ENCODE measurements at regions not wholly inside any gene's neighbourhood (a gene's known extent, or its start where the extent isn't known, plus 50 kb on each side); places are given as distances from the start of the nearest gene placed in this dataset.
A peak's percentile ranks its signal among the peaks of the same experiment; 100 is the strongest.
"Not testable (repeated sequence)": the region's sequence is repeated elsewhere in the genome, so short reads cannot be mapped to it uniquely, and the experiment has no call there.

DNA sequence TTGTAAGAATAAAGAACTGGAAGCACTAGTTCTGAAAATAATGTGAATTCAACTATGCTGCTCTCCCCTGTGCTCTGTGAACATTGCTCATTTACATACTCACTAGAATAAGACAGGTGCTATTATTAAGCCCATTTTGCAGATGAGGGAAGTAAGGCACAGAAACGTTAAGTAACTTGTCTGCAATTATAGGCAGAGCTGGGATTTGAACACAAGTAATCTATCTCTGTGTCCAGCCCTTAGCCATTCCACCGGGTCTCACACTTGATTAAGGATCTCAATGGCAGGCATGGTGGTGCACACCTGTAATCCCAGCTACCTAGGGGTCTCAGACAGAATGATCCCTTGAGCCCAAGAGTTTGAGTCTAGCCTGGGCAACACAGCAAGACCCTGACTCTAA is 357.7 kb downstream of the CD83 start:
- H3K4me3 ChIP-seq (ENCODE audit: low read depth, low read length): no peak overlapping the region
- no peak for DNase-seq (ENCODE audit: extremely low spot score)
- no peak overlapping the region for H3K27ac ChIP-seq (ENCODE audit: low read depth)
- no peaks in the 10 kb centered on the region for H3K4me1 ChIP-seq (ENCODE audit: insufficient read depth)
- WGBS: 49% methylated on average over 2 of the region's 2 CpGs
- no peaks in the 10 kb centered on the region for H3K36me3 ChIP-seq (ENCODE audit: insufficient read depth)

DNA sequence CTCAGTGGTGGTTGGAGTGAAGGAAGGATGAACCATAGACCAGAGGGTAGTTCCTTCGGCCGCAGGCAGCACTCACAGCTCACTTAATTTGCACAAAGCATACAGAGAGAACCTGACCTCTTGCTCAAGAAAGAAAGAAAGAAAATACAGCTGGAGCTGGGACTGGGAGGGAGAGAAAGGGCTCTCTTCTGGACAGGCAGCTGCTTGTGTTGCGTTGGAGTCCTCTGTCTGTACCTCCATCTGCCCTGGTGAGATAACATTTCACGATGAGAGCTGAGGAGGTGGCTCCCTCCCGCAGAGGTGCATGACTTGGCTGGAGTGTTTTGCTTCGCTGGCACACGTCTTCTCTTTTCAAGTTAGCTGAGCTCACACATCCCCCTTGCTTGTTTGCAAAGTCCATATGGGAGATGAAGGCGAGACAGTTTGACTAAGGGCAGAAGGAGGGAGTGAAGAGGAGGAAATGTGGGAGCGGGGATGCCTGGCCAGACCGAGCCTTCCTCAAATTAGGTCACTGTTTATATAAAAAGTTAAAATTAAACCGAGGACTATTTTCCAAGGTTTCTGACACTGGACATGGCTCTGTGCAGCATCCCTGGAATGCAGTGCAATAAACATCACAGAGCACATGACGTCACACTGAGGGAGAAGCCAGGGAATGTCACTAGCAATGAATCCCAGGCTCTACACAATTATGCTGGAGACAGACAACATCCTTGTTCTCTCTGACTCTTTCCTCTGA is 359.4 kb downstream of the CD83 start:
- no peak overlapping the region for H3K4me3 ChIP-seq (ENCODE audit: low read depth, low read length)
- peak; percentile 84 for DNase-seq (ENCODE audit: extremely low spot score)
- no peaks in the 10 kb centered on the region for H3K36me3 ChIP-seq (ENCODE audit: insufficient read depth)
- H3K27ac ChIP-seq (ENCODE audit: low read depth): peak overlapping the region; percentile 68
- H3K4me1 ChIP-seq (ENCODE audit: insufficient read depth): no peaks in the 10 kb centered on the region
- 11% methylated on average over 12 of the region's 12 CpGs for WGBS

DNA sequence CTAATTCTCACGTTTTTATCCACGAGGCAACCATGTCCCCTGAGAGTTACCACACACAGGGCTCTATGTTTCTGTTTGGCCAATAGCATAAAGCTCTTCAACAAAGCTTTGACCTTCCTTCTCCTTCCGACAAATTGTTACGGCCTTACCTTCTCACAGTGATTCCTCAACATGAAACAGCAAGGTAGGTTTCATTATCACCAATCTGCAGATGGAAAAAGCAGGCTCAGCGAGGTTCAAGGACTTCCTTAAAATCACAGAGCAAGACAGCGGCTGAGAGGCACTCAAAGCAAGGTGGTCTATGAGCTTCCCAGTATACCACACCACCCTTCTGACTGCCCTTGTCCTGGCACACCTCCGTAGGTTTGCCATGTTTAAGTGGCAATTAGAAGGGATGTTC is 360.0 kb downstream of the CD83 start:
- no peak overlapping the region for H3K27ac ChIP-seq (ENCODE audit: low read depth)
- no peak overlapping the region for H3K4me3 ChIP-seq (ENCODE audit: low read depth, low read length)
- no peaks in the 10 kb centered on the region for H3K36me3 ChIP-seq (ENCODE audit: insufficient read depth)
- DNase-seq (ENCODE audit: extremely low spot score): no peak
- 59% methylated on average over 7 of the region's 7 CpGs for WGBS
- no peaks in the 10 kb centered on the region for H3K4me1 ChIP-seq (ENCODE audit: insufficient read depth)

DNA sequence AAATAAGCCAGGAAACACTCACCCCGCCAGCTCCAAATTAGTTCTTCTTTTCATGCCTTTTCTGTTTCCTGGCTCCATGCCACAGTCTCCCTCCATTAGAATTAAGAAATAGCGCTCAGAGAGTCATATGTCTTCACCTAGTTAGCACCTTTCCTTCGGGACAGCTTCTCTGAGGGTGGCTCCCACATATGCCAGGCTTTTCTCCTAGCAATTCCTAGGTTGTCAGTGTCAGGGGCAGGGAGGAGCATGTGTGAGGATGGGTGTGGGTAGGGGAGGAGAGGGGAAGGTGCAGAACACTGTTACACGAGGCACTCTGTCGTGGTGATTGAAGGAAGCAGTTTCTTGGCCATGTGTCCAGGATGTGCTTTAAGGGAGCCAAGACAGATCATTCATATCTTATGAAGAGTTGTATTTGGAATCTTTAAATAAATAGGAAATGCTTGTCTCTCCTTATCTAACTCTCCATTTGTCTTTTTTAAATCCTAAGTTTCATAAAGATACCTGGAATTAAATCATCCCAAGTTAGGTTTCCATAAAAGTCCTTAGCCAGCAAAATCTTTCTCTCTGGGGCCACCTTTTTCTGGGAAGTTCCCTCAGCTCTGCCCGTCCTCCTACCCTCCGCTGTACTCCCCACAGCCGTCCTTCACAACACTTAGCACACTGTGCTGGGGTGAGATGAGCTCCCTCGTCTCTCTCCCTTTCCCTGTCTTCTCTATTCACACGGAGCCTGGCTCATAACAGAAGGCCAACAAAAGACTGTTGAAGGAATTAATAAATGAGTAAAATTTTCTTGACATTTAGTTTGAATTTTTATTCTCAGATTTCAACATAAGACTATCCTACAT is 361.0 kb downstream of the CD83 start:
- WGBS: 51% methylated on average over 10 of the region's 10 CpGs
- Histone ChIP-seq H3K36me3 (ENCODE audit: insufficient read depth) (no peaks in the 10 kb centered on the region), H3K4me3 (ENCODE audit: low read depth, low read length) (no peak overlapping the region), H3K4me1 (ENCODE audit: insufficient read depth) (no peaks in the 10 kb centered on the region), H3K27ac (ENCODE audit: low read depth) (no peak overlapping the region)
- no peak for DNase-seq (ENCODE audit: extremely low spot score)

DNA sequence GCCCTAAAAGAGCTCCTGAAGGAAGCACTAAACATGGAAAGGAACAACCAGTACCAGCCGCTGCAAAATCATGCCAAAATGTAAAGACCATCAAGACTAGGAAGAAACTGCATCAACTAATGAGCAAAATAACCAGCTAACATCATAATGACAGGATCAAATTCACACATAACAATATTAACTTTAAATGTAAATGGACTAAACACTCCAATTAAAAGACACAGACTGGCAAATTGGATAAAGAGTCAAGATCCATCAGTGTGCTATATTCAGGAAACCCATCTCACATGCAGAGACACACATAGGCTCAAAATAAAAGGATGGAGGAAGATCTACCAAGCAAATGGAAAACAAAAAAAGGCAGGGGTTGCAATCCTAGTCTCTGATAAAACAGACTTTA is 364.4 kb downstream of the CD83 start:
- not testable (repeated sequence) for DNase-seq (ENCODE audit: extremely low spot score); H3K4me3 ChIP-seq (ENCODE audit: low read depth, low read length); H3K4me1 ChIP-seq (ENCODE audit: insufficient read depth); H3K36me3 ChIP-seq (ENCODE audit: insufficient read depth); H3K27ac ChIP-seq (ENCODE audit: low read depth)
- WGBS: no CpG with 5 or more reads among the region's 1 CpG

DNA sequence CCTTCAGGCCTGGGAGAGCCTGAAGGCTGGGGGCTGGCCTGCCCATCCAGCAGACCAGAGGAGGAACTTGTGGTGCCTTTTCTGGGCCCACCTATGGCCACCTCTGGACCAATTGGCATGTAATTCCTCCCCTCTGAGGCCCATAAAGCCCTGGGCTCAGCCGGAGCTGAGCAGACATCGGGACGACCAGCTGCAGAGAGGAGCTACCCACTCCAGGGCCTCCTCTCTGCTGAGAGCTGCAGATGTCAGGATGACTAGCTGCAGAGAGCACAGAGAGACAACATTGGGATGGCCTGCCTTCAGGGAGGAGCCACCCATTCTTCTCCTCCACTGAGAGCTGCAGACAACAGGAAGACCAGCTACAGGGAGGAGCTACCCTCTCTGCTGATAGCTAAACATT is 370.1 kb downstream of the CD83 start:
- 96% methylated on average over 3 of the region's 3 CpGs for WGBS
- H3K4me3 ChIP-seq (ENCODE audit: low read depth, low read length): no peak overlapping the region
- no peaks in the 10 kb centered on the region for H3K36me3 ChIP-seq (ENCODE audit: insufficient read depth)
- H3K27ac ChIP-seq (ENCODE audit: low read depth): no peak overlapping the region
- DNase-seq (ENCODE audit: extremely low spot score): no peak
- no peaks in the 10 kb centered on the region for H3K4me1 ChIP-seq (ENCODE audit: insufficient read depth)

DNA sequence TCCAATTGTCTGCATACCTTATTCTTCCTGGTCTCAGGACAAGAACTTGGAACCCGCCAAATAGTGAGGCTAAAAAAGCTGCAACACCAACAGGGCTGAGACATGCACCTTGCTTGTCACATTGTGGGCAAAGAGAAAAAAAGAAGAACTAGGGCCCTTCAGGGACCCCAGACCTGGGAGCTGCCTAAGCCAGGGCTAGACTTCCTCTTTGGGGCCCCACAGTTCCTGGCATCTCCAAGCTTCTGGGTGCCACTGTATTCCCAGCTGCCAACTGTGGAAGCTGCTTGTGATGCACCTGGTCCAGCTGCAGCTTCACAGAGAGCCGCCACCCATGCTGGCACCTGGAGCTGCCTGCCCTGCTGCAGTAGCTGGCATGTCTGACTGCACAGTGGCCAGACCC is 370.6 kb downstream of the CD83 start:
- H3K27ac ChIP-seq (ENCODE audit: low read depth): no peak overlapping the region
- DNase-seq (ENCODE audit: extremely low spot score): no peak
- no peak overlapping the region for H3K4me3 ChIP-seq (ENCODE audit: low read depth, low read length)
- no peaks in the 10 kb centered on the region for H3K36me3 ChIP-seq (ENCODE audit: insufficient read depth)
- H3K4me1 ChIP-seq (ENCODE audit: insufficient read depth): no peaks in the 10 kb centered on the region
- WGBS: 100% methylated on average over 2 of the region's 2 CpGs

DNA sequence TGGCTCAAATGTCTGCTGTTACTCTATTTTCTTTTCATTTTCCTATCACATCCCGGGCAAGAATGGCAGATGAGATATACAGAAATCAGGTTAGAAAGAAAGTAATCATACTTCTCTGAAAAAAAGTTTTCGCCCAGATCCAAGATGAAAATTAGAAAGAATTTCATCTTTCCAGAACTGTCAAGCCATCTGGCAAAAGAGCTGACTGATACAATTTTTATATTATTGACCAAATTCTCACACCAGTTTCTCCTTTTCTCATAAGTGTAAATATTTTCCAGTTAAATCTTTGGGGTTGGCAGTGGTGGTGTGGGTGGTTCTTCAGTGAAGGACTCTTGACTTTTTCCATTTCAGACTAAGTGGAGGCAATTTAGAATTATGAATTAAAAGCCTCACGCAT is 371.9 kb downstream of the CD83 start:
- Histone ChIP-seq H3K4me1 (ENCODE audit: insufficient read depth) (no peaks in the 10 kb centered on the region), H3K27ac (ENCODE audit: low read depth) (no peak overlapping the region), H3K4me3 (ENCODE audit: low read depth, low read length) (no peak overlapping the region), H3K36me3 (ENCODE audit: insufficient read depth) (no peaks in the 10 kb centered on the region)
- WGBS: 96% methylated on average over 3 of the region's 3 CpGs
- DNase-seq (ENCODE audit: extremely low spot score): no peak

DNA sequence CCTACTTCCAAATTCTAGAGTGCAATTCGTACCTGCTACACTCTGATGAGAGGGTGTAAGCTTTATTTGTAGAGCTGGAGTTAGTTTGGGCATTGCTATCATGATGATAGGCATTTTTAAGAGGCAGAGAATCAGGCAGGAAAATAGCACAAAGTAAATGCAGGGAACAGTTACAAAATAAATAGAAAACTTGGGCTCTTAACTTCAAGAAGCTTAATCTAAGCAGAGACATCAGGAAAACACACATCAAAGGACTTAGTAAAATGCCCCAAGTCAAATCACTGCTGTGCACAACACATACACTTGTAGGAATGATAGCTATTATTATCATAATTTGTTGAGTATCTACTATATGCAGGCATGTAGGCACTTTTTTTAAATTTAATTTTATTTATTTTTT is 381.2 kb downstream of the CD83 start:
- Histone ChIP-seq H3K36me3 (ENCODE audit: insufficient read depth) (no peaks in the 10 kb centered on the region), H3K4me1 (ENCODE audit: insufficient read depth) (no peaks in the 10 kb centered on the region), H3K4me3 (ENCODE audit: low read depth, low read length) (no peak overlapping the region), H3K27ac (ENCODE audit: low read depth) (no peak overlapping the region)
- DNase-seq (ENCODE audit: extremely low spot score): no peak
- WGBS: 92% methylated on average over 1 of the region's 1 CpG

DNA sequence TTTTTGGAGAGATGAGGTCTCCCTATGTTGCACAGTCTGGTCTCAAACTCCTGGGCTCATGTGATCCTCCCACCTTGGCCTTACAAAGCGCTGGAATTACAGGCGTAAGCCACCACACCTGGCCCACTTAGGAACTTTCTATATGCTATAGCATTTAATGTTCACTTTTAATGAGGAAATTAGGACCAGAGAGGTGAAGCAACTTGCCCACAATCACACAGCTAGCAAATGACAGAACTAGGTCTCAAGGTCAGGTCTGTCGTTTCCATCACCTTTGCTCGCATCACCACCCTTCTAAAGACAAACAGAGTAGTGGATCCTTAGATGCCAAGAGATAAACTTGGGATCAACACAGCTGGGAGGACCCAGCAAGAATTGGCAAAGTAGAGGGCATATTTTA is 381.7 kb downstream of the CD83 start:
- WGBS: 91% methylated on average over 4 of the region's 4 CpGs

DNA sequence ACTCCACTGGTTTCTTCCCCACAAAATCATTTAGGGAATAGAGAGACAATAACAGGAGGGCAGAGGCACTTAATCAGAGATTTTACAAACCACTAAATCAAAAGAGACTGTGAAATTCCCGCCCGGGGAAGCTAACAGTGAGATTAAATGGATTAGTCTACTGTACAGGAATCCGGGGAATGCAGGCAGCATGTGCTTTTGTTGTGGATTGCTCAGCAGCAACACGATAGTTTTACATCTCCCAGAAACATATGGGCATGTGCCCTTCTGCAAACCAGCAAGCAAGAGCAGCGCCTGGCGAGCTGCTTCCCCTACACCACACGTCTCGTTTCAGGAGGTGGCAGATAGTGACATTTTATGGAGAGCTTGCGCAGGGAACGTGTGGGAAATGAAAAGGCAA is 382.3 kb downstream of the CD83 start:
- Histone ChIP-seq H3K4me1 (ENCODE audit: insufficient read depth) (no peaks in the 10 kb centered on the region), H3K36me3 (ENCODE audit: insufficient read depth) (no peaks in the 10 kb centered on the region), H3K27ac (ENCODE audit: low read depth) (no peak overlapping the region), H3K4me3 (ENCODE audit: low read depth, low read length) (no peak overlapping the region)
- DNase-seq (ENCODE audit: extremely low spot score): no peak
- WGBS: 49% methylated on average over 10 of the region's 10 CpGs

More for the DNA sequence above, 381.7 kb downstream of the CD83 start:
- Histone ChIP-seq H3K36me3 (ENCODE audit: insufficient read depth) (no peaks in the 10 kb centered on the region), H3K27ac (ENCODE audit: low read depth) (no peak overlapping the region), H3K4me3 (ENCODE audit: low read depth, low read length) (no peak overlapping the region), H3K4me1 (ENCODE audit: insufficient read depth) (no peaks in the 10 kb centered on the region)
- no peak for DNase-seq (ENCODE audit: extremely low spot score)

DNA sequence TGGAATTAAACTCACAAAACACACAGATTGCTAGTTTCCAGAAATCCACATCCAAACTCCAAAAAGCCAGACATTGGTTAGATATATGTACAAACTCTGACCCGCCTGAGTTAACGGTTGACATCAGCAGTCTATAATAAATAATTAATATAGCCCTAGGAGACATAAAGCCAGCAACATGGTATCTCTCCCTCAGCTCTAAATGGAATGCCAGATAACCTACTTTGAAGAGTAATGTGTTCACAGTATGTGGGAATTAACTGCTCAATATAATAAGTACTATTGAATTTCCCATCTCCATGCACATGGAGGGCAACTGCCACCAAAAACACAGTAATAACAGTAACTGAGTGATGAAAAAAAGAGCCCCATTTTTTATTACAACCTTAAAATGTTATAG is 383.2 kb downstream of the CD83 start:
- Histone ChIP-seq H3K36me3 (ENCODE audit: insufficient read depth) (no peaks in the 10 kb centered on the region), H3K4me3 (ENCODE audit: low read depth, low read length) (no peak overlapping the region), H3K4me1 (ENCODE audit: insufficient read depth) (no peaks in the 10 kb centered on the region), H3K27ac (ENCODE audit: low read depth) (no peak overlapping the region)
- 95% methylated on average over 2 of the region's 2 CpGs for WGBS
- no peak for DNase-seq (ENCODE audit: extremely low spot score)

DNA sequence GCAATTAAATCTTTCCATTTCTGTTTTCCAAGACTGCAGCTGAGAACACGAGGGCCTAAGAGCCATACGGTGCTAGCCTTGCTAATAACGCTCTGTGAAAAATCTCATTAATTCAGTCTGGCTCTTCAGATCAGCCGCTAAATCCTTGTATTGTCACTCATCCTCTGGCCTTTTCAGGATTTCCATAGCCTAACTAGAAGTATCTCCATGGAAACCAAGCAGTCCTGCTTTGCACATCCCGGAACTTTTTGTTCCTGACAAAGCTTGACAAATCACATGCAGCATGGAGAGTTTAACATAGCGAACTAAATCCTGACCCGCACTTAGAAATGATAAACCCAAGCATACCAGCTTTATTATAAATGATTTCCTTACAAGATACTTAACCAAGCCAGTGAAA is 383.7 kb downstream of the CD83 start:
- Histone ChIP-seq H3K27ac (ENCODE audit: low read depth) (no peak overlapping the region), H3K4me3 (ENCODE audit: low read depth, low read length) (no peak overlapping the region), H3K4me1 (ENCODE audit: insufficient read depth) (no peaks in the 10 kb centered on the region), H3K36me3 (ENCODE audit: insufficient read depth) (no peaks in the 10 kb centered on the region)
- DNase-seq (ENCODE audit: extremely low spot score): no peak
- 87% methylated on average over 7 of the region's 7 CpGs for WGBS

DNA sequence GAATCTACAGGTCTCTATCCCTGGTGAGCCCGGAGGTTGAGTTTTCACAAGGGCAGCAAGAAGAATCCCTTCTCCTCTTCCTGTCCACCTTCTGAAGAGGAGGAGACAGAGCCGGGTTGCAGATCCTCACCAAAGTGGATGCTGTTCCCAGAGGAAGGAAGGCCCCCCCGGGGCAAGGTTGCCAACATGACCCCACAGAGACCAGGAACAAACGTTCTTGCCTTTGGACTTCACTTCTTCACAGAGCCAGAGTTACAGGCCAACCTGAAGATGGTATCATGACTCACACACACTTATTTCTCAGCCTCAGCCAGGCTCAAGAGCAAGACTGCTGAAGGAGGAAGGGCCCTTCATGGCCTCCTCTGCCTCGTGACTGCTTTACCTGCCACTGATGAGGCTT is 384.3 kb downstream of the CD83 start:
- DNase-seq (ENCODE audit: extremely low spot score): no peak
- H3K36me3 ChIP-seq (ENCODE audit: insufficient read depth): no peaks in the 10 kb centered on the region
- no peaks in the 10 kb centered on the region for H3K4me1 ChIP-seq (ENCODE audit: insufficient read depth)
- H3K27ac ChIP-seq (ENCODE audit: low read depth): no peak overlapping the region
- WGBS: 85% methylated on average over 5 of the region's 5 CpGs
- no peak overlapping the region for H3K4me3 ChIP-seq (ENCODE audit: low read depth, low read length)

All from urinary bladder (tissue), 3 donors.